ENCODE measurements at regions not wholly inside any gene's neighbourhood (a gene's known extent, or its start where the extent isn't known, plus 50 kb on each side); places are given as distances from the start of the nearest gene placed in this dataset.

DNA sequence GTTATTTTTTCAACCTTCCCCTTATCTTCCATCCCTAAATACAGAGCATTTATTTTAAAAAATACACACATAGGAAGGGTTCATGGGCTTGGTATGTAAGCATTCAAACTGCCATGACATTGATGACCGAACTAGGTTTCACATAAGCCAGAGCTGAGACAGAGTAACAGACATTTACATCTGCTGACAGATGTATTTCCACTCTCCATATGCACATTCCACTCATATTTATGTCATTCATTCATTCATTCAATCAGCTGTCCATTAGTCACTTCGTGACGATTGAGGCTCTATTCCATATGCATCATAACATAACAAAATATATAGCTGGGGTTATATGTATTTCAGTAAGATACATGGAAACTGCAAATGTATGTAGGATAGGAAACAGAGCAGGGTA, 145.5 kb upstream of the OTX2 start:
- TF ChIP-seq CTCF (IDR thresholded peaks at IDR 0.05) = no peak
- no peak for TF ChIP-seq POLR2A (IDR thresholded peaks at IDR 0.05)

Measured in Peyer's patch (tissue), 4 donors.